Esophagus squamous epithelium (tissue), 4 donors: ENCODE measurements at regions not wholly inside any gene's neighbourhood (a gene's known extent, or its start where the extent isn't known, plus 50 kb on each side); places are given as distances from the start of the nearest gene placed in this dataset.

ENCODE experiments used
- CTCF ChIP-seq, 6 experiments: fragments of 450-650 bp in 4 of 6; fragments of 200-600 bp in 2 of 6; sonication (generic) in 2 of 6; IDR thresholded peaks; one replicate each; pipeline ENCODE4 v1.5.1; 2016 to 2019; ENCODE audit warnings: antibody characterized with exemption in 6 of 6, mild to moderate bottlenecking in 4 of 6, moderate library complexity in 4 of 6
- POLR2A ChIP-seq, 4 donors: fragments of 450-650 bp; IDR thresholded peaks; one replicate each; pipeline ENCODE4 v1.6.1; 2017; ENCODE audit warnings: antibody characterized with exemption in 4 of 4, mild to moderate bottlenecking in 4 of 4, moderate library complexity in 3 of 4

DNA sequence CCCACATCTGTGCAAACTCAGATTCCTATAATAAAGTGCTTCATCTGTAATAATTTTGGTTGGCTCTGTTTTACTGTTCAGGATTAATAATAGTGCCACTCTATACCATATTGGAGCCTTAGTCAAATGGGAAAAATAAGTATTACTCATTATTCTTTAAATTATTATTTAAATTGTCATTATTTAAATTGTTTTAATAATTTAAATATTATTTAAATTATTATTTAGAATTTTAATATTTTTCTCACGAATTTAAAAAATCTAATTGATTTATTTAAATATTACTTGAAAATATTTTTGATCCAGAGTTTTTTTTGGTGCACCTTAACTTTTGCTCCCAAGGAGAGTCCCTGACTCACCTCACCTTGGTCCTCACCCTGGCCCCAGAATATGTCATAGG lies 245.7 kb upstream of the MDGA2 start:
- TF ChIP-seq POLR2A (IDR thresholded peaks at IDR 0.05) = no peak
- TF ChIP-seq CTCF (IDR thresholded peaks at IDR 0.05) = no peak
